22Rv1 (cell line): ENCODE measurements at regions not wholly inside any gene's neighbourhood (a gene's known extent, or its start where the extent isn't known, plus 50 kb on each side); places are given as distances from the start of the nearest gene placed in this dataset.

Source experiments
- H3K27ac ChIP-seq: fragments of 450-650 bp; 2 replicates; pipeline ENCODE4 v1.5.1; 2017
- CTCF ChIP-seq: fragments of 450-650 bp; IDR thresholded peaks from 2 replicates; pipeline ENCODE4 v1.5.1; 2017; ENCODE audit warnings: mild to moderate bottlenecking
- ZFX ChIP-seq: fragments of 450-650 bp; IDR thresholded peaks from 2 replicates; pipeline ENCODE4 v1.6.1; 2017; ENCODE audit warnings: antibody characterized with exemption, borderline replicate concordance

GRCh38 chr13:85575110-85575509 lies 224.1 kb downstream of the SLITRK6 start:
- no peak overlapping the region for H3K27ac ChIP-seq
- TF ChIP-seq ZFX (no peak), CTCF (no peak)

GRCh38 chr13:85567909-85568308 lies 231.3 kb downstream of the SLITRK6 start:
- no peak overlapping the region for H3K27ac ChIP-seq
- no peak for TF ChIP-seq CTCF
- no peak for TF ChIP-seq ZFX

- TF ChIP-seq ZFX (no peak), CTCF (no peak)
- no peak overlapping the region for H3K27ac ChIP-seq
Measured at GRCh38 chr13:85565652-85566051, 233.6 kb downstream of the SLITRK6 start.

GRCh38 chr13:85564598-85564997 lies 234.6 kb downstream of the SLITRK6 start:
- TF ChIP-seq CTCF (no peak), ZFX (no peak)
- H3K27ac ChIP-seq = no peak overlapping the region

- H3K27ac ChIP-seq = no peak overlapping the region
- TF ChIP-seq CTCF = no peak
- no peak for TF ChIP-seq ZFX
Measured at GRCh38 chr13:85562282-85562681, 236.9 kb downstream of the SLITRK6 start.

- TF ChIP-seq ZFX = no peak
- TF ChIP-seq CTCF = no peak
- H3K27ac ChIP-seq = no peak overlapping the region
Measured at GRCh38 chr13:85557691-85558467, 241.3 kb downstream of the SLITRK6 start.

GRCh38 chr13:85551012-85551411 lies 248.2 kb downstream of the SLITRK6 start:
- TF ChIP-seq ZFX (no peak), CTCF (no peak)
- no peak overlapping the region for H3K27ac ChIP-seq
